ENCODE measurements at regions not wholly inside any gene's neighbourhood (a gene's known extent, or its start where the extent isn't known, plus 50 kb on each side); places are given as distances from the start of the nearest gene placed in this dataset.
A peak's percentile ranks its signal among the peaks of the same experiment; 100 is the strongest.

DNA sequence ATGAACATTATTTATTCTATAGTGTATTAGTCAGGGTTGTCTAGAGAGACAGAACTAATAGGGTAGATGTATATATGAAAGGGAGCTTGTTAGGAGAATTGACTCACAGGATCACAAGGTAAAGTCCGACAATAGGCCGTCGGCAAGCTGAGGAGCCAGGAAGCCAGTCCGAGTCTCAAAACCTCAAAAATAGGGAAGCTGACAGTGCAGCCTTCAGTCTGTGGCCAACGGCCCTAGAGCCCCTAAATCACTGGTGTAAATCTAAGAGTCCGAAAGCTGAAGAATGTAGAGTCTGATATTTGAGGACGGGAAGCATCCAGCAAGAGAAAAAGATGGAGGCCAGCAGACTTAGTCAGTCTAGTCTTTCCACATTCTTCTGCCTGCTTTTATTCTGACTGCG is 912.2 kb downstream of the FLRT2 start:
- Mint-ChIP-seq H3K36me3 (ENCODE audit: low read depth) (no peaks in the 10 kb centered on the region), H3K4me1 (ENCODE audit: low read depth) (no peaks in the 10 kb centered on the region), H3K27ac (no peak overlapping the region), H3K27me3 (ENCODE audit: insufficient read depth) (peaks cover 3% of the 10 kb centered on the region; the same call in 1 of the 2 replicates), H3K9me3 (no peaks in the 10 kb centered on the region), H3K4me3 (no peak overlapping the region)
- TF ChIP-seq, protein P1, sequence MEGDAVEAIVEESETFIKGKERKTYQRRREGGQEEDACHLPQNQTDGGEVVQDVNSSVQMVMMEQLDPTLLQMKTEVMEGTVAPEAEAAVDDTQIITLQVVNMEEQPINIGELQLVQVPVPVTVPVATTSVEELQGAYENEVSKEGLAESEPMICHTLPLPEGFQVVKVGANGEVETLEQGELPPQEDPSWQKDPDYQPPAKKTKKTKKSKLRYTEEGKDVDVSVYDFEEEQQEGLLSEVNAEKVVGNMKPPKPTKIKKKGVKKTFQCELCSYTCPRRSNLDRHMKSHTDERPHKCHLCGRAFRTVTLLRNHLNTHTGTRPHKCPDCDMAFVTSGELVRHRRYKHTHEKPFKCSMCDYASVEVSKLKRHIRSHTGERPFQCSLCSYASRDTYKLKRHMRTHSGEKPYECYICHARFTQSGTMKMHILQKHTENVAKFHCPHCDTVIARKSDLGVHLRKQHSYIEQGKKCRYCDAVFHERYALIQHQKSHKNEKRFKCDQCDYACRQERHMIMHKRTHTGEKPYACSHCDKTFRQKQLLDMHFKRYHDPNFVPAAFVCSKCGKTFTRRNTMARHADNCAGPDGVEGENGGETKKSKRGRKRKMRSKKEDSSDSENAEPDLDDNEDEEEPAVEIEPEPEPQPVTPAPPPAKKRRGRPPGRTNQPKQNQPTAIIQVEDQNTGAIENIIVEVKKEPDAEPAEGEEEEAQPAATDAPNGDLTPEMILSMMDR (IDR thresholded peaks at IDR 0.05): no peak
- DNase-seq: no peak

DNA sequence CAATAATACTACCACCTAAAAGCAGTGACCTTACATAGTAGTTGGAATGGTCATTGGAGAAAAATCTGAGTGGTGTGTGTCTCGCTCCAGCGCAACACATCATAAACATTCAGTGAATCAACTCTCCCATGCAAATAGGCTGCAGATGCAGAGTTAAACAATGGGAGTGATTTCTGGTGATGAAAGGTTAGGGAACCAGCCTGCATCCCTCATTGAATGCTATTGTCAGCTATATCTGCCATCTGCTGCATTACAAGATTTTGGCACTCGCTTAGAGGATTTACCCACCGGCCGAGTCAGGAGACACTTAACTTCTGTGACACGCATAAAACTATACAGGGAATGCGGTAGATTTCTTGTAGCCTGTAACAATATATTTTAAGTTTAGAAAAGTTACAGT is 900.9 kb downstream of the FLRT2 start:
- Mint-ChIP-seq H3K4me3 (no peak overlapping the region), H3K27ac (no peak overlapping the region), H3K27me3 (ENCODE audit: insufficient read depth) (no peaks in the 10 kb centered on the region), H3K36me3 (ENCODE audit: low read depth) (no peaks in the 10 kb centered on the region), H3K4me1 (ENCODE audit: low read depth) (peaks cover 10% of the 10 kb centered on the region; the same call in 1 of the 2 replicates), H3K9me3 (no peaks in the 10 kb centered on the region)
- TF ChIP-seq, protein P1 (IDR thresholded peaks at IDR 0.05): no peak
- peak; percentile 26 for DNase-seq

DNA sequence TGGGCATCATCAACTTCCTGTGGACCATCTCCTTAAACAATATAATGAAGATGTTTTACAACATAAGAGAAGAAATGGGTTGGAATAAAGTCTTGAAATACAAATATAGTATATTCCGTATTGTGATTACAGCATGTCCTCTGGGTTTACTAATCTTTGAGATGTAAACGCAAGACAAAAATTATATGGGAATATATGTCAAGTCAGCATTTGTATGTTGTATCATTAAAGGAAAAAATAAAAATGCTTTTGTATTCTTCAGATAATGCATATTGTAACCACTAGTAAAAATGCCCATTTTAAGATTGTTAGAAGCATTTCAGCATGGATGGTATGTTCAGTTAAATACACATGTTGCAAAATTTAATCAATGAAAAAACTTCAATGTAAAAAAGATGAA is 893.3 kb downstream of the FLRT2 start:
- no peaks in the 10 kb centered on the region for H3K36me3 Mint-ChIP-seq (ENCODE audit: low read depth)
- no peak overlapping the region for H3K27ac Mint-ChIP-seq
- H3K9me3 Mint-ChIP-seq: no peaks in the 10 kb centered on the region; the same call in 1 of the 2 replicates
- TF ChIP-seq, protein P1 (IDR thresholded peaks at IDR 0.05): no peak
- H3K27me3 Mint-ChIP-seq (ENCODE audit: insufficient read depth): no peaks in the 10 kb centered on the region
- no peak overlapping the region for H3K4me3 Mint-ChIP-seq
- no peak for DNase-seq
- no peaks in the 10 kb centered on the region; the same call in 1 of the 2 replicates for H3K4me1 Mint-ChIP-seq (ENCODE audit: low read depth)

DNA sequence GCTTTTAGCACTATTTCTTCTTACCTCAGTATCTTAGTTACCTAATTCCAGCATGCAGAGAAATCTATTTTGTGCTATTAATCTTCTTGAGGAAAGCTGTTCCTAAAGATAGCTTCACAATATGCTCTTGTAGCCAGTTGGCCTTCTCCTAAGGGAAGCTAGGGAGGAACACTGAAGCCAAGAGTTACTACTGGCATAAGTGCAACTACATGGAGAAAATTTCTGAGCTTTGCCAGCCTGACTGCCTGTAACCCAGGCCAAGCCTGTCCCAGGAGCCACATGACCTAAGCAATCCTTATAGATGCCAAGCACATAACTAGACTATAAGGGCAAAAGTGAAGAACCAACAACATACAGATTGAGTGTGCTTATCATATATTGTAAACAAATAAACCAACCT is 890.2 kb downstream of the FLRT2 start:
- no peaks in the 10 kb centered on the region; the same call in 1 of the 2 replicates for H3K9me3 Mint-ChIP-seq
- TF ChIP-seq, protein P1 (IDR thresholded peaks at IDR 0.05): no peak
- H3K4me1 Mint-ChIP-seq (ENCODE audit: low read depth): no peaks in the 10 kb centered on the region; the same call in 1 of the 2 replicates
- no peaks in the 10 kb centered on the region for H3K27me3 Mint-ChIP-seq (ENCODE audit: insufficient read depth)
- H3K27ac Mint-ChIP-seq: no peak overlapping the region
- no peak overlapping the region for H3K4me3 Mint-ChIP-seq
- H3K36me3 Mint-ChIP-seq (ENCODE audit: low read depth): no peaks in the 10 kb centered on the region
- no peak for DNase-seq

DNA sequence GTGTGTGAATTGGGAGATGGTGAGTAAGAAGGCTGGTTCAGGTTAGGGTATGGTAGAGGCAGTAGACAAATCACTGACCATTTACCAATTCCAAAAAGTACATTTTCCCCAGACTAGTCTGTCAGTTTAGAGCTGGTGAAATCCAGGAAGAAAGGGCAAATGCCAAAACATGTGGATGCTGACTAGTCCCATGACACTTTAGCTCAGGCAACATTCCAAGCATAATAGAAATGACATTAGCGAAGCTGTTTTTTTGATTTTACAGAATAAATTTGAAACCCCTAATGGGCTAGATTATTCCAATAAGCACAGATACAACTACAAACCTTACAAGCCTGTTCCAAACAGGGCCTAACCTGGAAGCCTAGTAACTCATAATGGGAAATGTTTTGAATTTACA is 884.2 kb downstream of the FLRT2 start:
- Mint-ChIP-seq H3K4me1 (ENCODE audit: low read depth) (no peaks in the 10 kb centered on the region; the same call in 1 of the 2 replicates), H3K27ac (no peak overlapping the region), H3K27me3 (ENCODE audit: insufficient read depth) (peaks cover 1% of the 10 kb centered on the region; the same call in 1 of the 2 replicates), H3K36me3 (ENCODE audit: low read depth) (no peaks in the 10 kb centered on the region), H3K9me3 (no peaks in the 10 kb centered on the region; the same call in 1 of the 2 replicates), H3K4me3 (no peak overlapping the region)
- TF ChIP-seq, protein P1 (IDR thresholded peaks at IDR 0.05): no peak
- DNase-seq: no peak
